Left ventricle myocardium inferior (tissue), 1 donor: ENCODE measurements at regions not wholly inside any gene's neighbourhood (a gene's known extent, or its start where the extent isn't known, plus 50 kb on each side); places are given as distances from the start of the nearest gene placed in this dataset.

Experiments used
- DNase-seq: peaks from one replicate; pipeline ENCODE4 v3.0.0-alpha.2; 2020
- H3K27ac ChIP-seq: fragments of 200-600 bp; replicated peaks from 2 replicates; pipeline ENCODE4 v1.8.0; 2021
- H3K27me3 ChIP-seq: fragments of 200-600 bp; 2 replicates; pipeline ENCODE4 v1.8.0; 2021; ENCODE audit warnings: low read depth
- H3K36me3 ChIP-seq: fragments of 200-600 bp; 2 replicates; pipeline ENCODE4 v1.8.0; 2021
- H3K4me1 ChIP-seq: fragments of 200-600 bp; 2 replicates; pipeline ENCODE4 v1.8.0; 2021
- H3K4me3 ChIP-seq: fragments of 200-600 bp; 2 replicates; pipeline ENCODE4 v1.8.0; 2021; ENCODE audit warnings: mild to moderate bottlenecking, moderate library complexity
- H3K9me3 ChIP-seq: fragments of 200-600 bp; replicated peaks from 2 replicates; pipeline ENCODE4 v1.8.0; 2021
- intact Hi-C: fragments of 100-400 bp; cut with micrococcal nuclease; formaldehyde crosslinking; loops from one replicate; pipeline ENCODE4 v1.11.0; 2022
- TF ChIP-seq, protein P1 (sequence below): fragments of 200-600 bp; IDR thresholded peaks from 2 replicates; pipeline ENCODE4 v1.8.0; 2021; ENCODE audit warnings: antibody characterized with exemption, mild to moderate bottlenecking, borderline replicate concordance
- donor health status: DM: no; HTN: yes; CAD: no; lungs with severe emphysema.

DNA sequence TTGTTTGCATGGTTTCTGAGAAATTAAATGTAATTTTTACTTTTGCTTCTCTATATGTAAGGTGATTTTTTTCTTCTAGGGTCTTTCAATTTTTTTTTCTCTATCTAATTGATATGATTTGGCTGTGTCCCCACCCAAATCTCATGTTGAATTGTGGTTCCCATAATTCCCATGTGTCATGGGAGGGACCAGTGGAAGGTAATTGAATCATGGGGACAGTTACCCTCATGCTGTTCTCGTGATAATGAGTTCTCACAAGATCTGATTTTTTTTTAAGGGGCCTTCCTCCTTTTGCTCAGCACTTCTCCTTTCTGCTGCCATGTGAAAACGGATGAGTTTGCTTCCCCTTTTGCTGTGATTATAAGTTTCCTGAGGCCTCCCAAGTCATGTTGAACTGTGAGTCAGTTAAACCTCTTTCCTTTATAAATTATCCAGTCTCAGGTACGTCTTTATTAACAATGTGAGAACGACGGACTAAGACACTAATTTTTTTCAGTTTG is 150.8 kb downstream of the MTRR start:
- Histone ChIP-seq H3K4me1 (no peaks in the 10 kb centered on the region), H3K36me3 (no peaks in the 10 kb centered on the region), H3K27me3 (no peaks in the 10 kb centered on the region), H3K9me3 (peaks cover 15% of the 10 kb centered on the region), H3K27ac (no peak overlapping the region), H3K4me3 (no peak overlapping the region)
- DNase-seq, result no peak
- intact Hi-C loops, result no loop called here
- TF ChIP-seq, protein P1, sequence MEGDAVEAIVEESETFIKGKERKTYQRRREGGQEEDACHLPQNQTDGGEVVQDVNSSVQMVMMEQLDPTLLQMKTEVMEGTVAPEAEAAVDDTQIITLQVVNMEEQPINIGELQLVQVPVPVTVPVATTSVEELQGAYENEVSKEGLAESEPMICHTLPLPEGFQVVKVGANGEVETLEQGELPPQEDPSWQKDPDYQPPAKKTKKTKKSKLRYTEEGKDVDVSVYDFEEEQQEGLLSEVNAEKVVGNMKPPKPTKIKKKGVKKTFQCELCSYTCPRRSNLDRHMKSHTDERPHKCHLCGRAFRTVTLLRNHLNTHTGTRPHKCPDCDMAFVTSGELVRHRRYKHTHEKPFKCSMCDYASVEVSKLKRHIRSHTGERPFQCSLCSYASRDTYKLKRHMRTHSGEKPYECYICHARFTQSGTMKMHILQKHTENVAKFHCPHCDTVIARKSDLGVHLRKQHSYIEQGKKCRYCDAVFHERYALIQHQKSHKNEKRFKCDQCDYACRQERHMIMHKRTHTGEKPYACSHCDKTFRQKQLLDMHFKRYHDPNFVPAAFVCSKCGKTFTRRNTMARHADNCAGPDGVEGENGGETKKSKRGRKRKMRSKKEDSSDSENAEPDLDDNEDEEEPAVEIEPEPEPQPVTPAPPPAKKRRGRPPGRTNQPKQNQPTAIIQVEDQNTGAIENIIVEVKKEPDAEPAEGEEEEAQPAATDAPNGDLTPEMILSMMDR, result no peak

DNA sequence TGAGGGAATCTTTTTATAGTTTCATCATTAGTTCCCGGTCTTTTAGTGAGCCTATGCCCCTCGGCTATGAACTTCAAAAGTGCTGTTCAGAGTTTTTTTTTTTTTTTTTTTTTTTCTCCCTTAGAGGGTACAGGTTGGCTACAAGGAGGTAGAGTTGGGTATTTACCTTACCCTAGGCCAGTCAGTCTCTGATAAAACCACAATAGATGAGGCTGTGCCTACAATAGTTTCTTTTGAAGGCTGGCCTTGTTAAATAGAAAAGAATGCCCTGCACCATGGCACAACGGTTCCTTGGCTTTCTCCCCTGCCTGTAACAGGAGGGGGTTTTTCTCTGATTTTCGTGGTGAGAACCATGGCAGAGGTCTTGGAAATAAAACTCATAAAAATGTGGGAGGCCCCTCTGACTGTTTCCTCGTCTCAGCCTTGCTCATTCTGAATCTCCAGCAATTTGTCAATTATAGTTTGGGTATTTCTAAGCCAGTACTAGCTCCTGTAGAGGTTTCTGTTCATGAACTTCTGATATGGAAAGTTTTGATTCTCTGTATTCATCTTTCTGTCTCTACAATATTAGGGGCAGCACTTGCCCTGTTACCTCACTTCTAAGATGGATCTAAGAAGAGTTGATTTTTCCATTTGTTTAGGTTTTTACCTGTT is 152.0 kb downstream of the MTRR start:
- intact Hi-C loops, result no loop called here
- DNase-seq, result no peak
- H3K4me3 ChIP-seq, result no peak overlapping the region
- H3K9me3 ChIP-seq, result peaks cover 15% of the 10 kb centered on the region
- H3K4me1 ChIP-seq, result no peaks in the 10 kb centered on the region
- no peaks in the 10 kb centered on the region for H3K27me3 ChIP-seq
- H3K36me3 ChIP-seq, result no peaks in the 10 kb centered on the region
- no peak overlapping the region for H3K27ac ChIP-seq
- TF ChIP-seq, protein P1, result no peak

DNA sequence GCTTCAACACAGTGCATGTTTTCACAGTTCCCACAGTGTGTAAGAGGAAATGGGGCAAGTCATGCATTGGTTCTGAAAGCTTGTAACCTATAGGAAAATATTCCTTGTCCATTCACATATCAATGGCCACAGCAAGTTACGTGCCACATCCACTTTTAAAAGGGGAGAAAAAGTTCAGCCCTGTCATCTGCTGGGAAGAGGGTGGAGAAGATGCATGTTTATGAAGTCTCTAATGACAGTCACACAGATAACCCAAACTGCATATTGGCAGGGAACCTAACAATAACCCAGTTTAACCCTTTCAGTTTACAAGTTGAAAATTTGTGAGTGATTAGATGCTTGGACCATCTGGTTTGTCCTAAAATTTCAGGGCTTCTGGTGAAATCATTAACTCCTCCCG is 159.3 kb downstream of the MTRR start:
- Histone ChIP-seq H3K27ac (no peak overlapping the region), H3K36me3 (no peaks in the 10 kb centered on the region), H3K4me3 (no peak overlapping the region), H3K27me3 (no peaks in the 10 kb centered on the region), H3K9me3 (no peaks in the 10 kb centered on the region), H3K4me1 (no peaks in the 10 kb centered on the region)
- no peak for DNase-seq
- TF ChIP-seq, protein P1, result no peak
- intact Hi-C loops, result no loop called here

DNA sequence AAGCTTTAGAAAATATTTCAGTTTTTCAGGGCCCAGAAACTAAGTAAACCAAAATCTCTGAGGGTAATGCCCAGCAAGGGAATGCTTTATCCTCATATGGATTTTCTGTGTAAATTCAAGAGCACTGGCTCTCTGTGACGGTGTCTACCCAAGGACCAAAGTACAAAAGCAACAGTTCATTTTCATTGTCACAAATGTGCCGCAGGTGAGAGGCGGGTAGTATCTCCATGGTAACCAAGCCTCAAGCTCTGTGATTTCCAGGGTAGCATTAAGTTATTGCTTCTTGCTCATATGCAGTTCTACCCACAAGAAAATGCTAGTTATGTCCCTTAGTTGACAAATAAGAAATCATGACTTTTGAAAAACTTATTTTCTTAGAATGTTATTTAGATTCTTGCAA is 164.3 kb downstream of the MTRR start:
- Histone ChIP-seq H3K36me3 (no peaks in the 10 kb centered on the region), H3K4me3 (no peak overlapping the region), H3K27me3 (no peaks in the 10 kb centered on the region), H3K27ac (no peak overlapping the region), H3K9me3 (no peaks in the 10 kb centered on the region), H3K4me1 (no peaks in the 10 kb centered on the region)
- TF ChIP-seq, protein P1, result no peak
- intact Hi-C loops, result no loop called here
- no peak for DNase-seq

DNA sequence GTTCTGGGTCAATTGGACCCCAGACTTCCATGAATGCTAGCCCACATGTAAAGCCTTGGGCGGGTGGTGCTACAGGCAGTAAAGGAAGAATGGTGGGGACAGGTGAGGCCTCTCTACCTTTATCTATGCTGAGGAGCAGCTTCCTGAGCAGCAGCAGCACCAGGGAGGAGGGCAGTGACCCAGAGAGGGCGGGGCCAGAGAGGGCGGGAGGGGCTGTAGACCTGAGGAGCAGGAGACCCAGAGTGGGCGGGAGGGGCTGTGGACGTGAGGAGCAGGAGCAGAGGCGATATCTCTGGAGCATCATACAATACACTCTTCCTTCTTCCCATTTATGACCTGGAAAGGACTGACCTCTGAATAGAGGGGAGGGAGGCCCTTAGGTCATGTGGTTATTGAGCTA is 165.9 kb downstream of the MTRR start:
- TF ChIP-seq, protein P1, result no peak
- Histone ChIP-seq H3K4me3 (no peak overlapping the region), H3K9me3 (peaks cover 9% of the 10 kb centered on the region), H3K27ac (no peak overlapping the region), H3K4me1 (no peaks in the 10 kb centered on the region), H3K27me3 (no peaks in the 10 kb centered on the region), H3K36me3 (no peaks in the 10 kb centered on the region)
- no peak for DNase-seq
- intact Hi-C loops, result no loop called here
